Motor neuron (in vitro differentiated cells): ENCODE measurements at regions not wholly inside any gene's neighbourhood (a gene's known extent, or its start where the extent isn't known, plus 50 kb on each side); places are given as distances from the start of the nearest gene placed in this dataset.

Experiments used
- ATAC-seq, 8 experiments: fragments of 200-7000 bp; cut with Tn5 transposase; replicated peaks in 6 of 8; 2 replicates each; pipeline ENCODE4 v1.8.0; 2021; ENCODE audit warnings: mild to moderate bottlenecking in 8 of 8, moderate library complexity in 8 of 8
- H3K27ac ChIP-seq, 2 donors: fragments of 250-450 bp; sonication (Bioruptor Pico); 2 replicates each; pipeline ENCODE4 v1.9.0; 2021; ENCODE audit warnings: antibody characterized with exemption in 2 of 2, mild to moderate bottlenecking in 2 of 2, moderate library complexity in 1 of 2
- H3K4me1 ChIP-seq, 2 donors: fragments of 250-450 bp; sonication (Bioruptor Pico); replicated peaks in 1 of 2; 2 replicates each; pipeline ENCODE4 v1.6.1; 2021; ENCODE audit warnings: antibody characterized with exemption in 2 of 2, mild to moderate bottlenecking in 2 of 2, moderate library complexity in 1 of 2
- H3K4me3 ChIP-seq, 5 donors: fragments of 250-450 bp; sonication (Bioruptor Pico); 2 replicates each; pipeline ENCODE4 v1.9.0; 2021; ENCODE audit warnings: antibody characterized with exemption in 5 of 5, mild to moderate bottlenecking in 5 of 5, moderate library complexity in 4 of 5
- WGBS, 10 experiments: fragments of 450-650 bp; shearing (Covaris generic); methylation state at CpG; one replicate each; pipeline ENCODE4 v1.0.0; 2022; 5-methylcytosine and 5-hydroxymethylcytosine counted together
- in situ Hi-C, 9 experiments: fragments of 400-800 bp; cut with MboI; loops; one replicate each; pipeline ENCODE4 v1.15.0; 2021; ENCODE audit warnings: low sequenced_read_pairs in 9 of 9, low pct_unique_long_range_greater_than_20kb in 2 of 9; ENCODE audit not compliant: unreplicated experiment in 9 of 9

GRCh38 chr13:111969551-111970135 is 97.3 kb upstream of the SOX1 start:
- no peak for ATAC-seq
- Histone ChIP-seq H3K27ac (no peak overlapping the region), H3K4me3 (no peak overlapping the region), H3K4me1 (peaks cover 27 to 36% of the 10 kb centered on the region in 2 donors)
- in situ Hi-C loops, result no loop called here
- 17 to 100% (median 70%) methylated on average over 2 to 6 of the region's 9 CpGs; no CpG with 5 or more reads in 4 of the 10 experiments for WGBS, 10 experiments

GRCh38 chr13:111970494-111971141 is 96.3 kb upstream of the SOX1 start:
- H3K4me3 ChIP-seq, result no peak overlapping the region
- peak in 3 of 8 experiments; percentile 80 to 94 (median 88) for ATAC-seq
- in situ Hi-C loops, result no loop called here
- H3K4me1 ChIP-seq, result peaks cover 28 to 36% of the 10 kb centered on the region in 2 donors
- no peak overlapping the region for H3K27ac ChIP-seq
- 4 to 85% (median 40%) methylated on average over 1 to 14 of the region's 18 CpGs; no CpG with 5 or more reads in 1 of the 10 experiments for WGBS, 10 experiments

- no peak overlapping the region for H3K27ac ChIP-seq
- in situ Hi-C loops, result no loop called here
- peaks cover 42 to 44% of the 10 kb centered on the region in 2 donors for H3K4me1 ChIP-seq
- H3K4me3 ChIP-seq, result no peak overlapping the region
- WGBS, 10 experiments, result 12 to 70% (median 23%) methylated on average over 3 to 16 of the region's 25 CpGs; no CpG with 5 or more reads in 3 of the 10 experiments
- peak in 5 of 8 experiments; percentile 69 to 78 (median 69) for ATAC-seq
These were observed 94.8 kb upstream of the SOX1 start for GRCh38 chr13:111971891-111972780.

GRCh38 chr13:111973186-111973585 is 93.8 kb upstream of the SOX1 start:
- peak overlapping the region in 1 of 5 donors; percentile 13 for H3K4me3 ChIP-seq

GRCh38 chr13:111973605-111974340 is 93.2 kb upstream of the SOX1 start:
- H3K27ac ChIP-seq, result no peak overlapping the region
- ATAC-seq, result peak in 5 of 8 experiments; percentile 16 to 59 (median 55)
- WGBS, 10 experiments, result 0 to 35% (median 4%) methylated on average over 2 to 12 of the region's 16 CpGs; no CpG with 5 or more reads in 3 of the 10 experiments
- H3K4me3 ChIP-seq, result peak overlapping the region in 2 of 5 donors; percentile 9 to 13
- peaks cover 44 to 47% of the 10 kb centered on the region in 2 donors for H3K4me1 ChIP-seq
- in situ Hi-C loops, result no loop called here

More at GRCh38 chr13:111973186-111973585, 93.8 kb upstream of the SOX1 start:
- H3K27ac ChIP-seq, result no peak overlapping the region
- ATAC-seq, result peak in 2 of 8 experiments; percentile 18 to 29
- H3K4me1 ChIP-seq, result peaks cover 44 to 47% of the 10 kb centered on the region in 2 donors
- in situ Hi-C loops, result no loop called here
- WGBS, 10 experiments, result 0 to 21% (median 3%) methylated on average over 1 to 11 of the region's 15 CpGs; no CpG with 5 or more reads in 3 of the 10 experiments

- Histone ChIP-seq H3K4me1 (peaks cover 44 to 47% of the 10 kb centered on the region in 2 donors), H3K27ac (no peak overlapping the region), H3K4me3 (no peak overlapping the region)
- in situ Hi-C loops, result no loop called here
- WGBS, 10 experiments, result 47 to 79% (median 63%) methylated on average over 1 to 6 of the region's 13 CpGs; no CpG with 5 or more reads in 6 of the 10 experiments
- peak in 4 of 8 experiments; percentile 5 to 20 (median 12) for ATAC-seq
These were observed 92.7 kb upstream of the SOX1 start for GRCh38 chr13:111974341-111974640.

- peaks cover 44 to 47% of the 10 kb centered on the region in 2 donors for H3K4me1 ChIP-seq
- in situ Hi-C loops, result no loop called here
- no peak overlapping the region for H3K4me3 ChIP-seq
These were observed 91.1 kb upstream of the SOX1 start for GRCh38 chr13:111975539-111976473.

GRCh38 chr13:111976474-111977178 is 90.3 kb upstream of the SOX1 start:
- H3K4me1 ChIP-seq, result peaks cover 39 to 45% of the 10 kb centered on the region in 2 donors
- WGBS, 10 experiments, result 0 to 68% (median 43%) methylated on average over 1 to 4 of the region's 17 CpGs; no CpG with 5 or more reads in 4 of the 10 experiments
- peak overlapping the region in 1 of 2 donors; percentile 37 for H3K27ac ChIP-seq
- in situ Hi-C loops, result no loop called here
- ATAC-seq, result peak in 5 of 8 experiments; percentile 50 to 75 (median 70)
- no peak overlapping the region for H3K4me3 ChIP-seq

More at GRCh38 chr13:111975539-111976473, 91.1 kb upstream of the SOX1 start:
- peak in 4 of 8 experiments; percentile 9 to 23 (median 20) for ATAC-seq
- H3K27ac ChIP-seq, result peak overlapping the region in 1 of 2 donors; percentile 41
- WGBS, 10 experiments, result 40 to 100% (median 76%) methylated on average over 1 to 21 of the region's 49 CpGs; no CpG with 5 or more reads in 4 of the 10 experiments

GRCh38 chr13:111977179-111977506 is 89.8 kb upstream of the SOX1 start:
- peak overlapping the region in 1 of 2 donors; percentile 37 for H3K27ac ChIP-seq
- ATAC-seq, result peak in 1 of 8 experiments; percentile 32
- in situ Hi-C loops, result no loop called here
- H3K4me1 ChIP-seq, result peaks cover 38 to 40% of the 10 kb centered on the region in 2 donors
- 53 to 94% (median 83%) methylated on average over 2 to 13 of the region's 13 CpGs for WGBS, 10 experiments
- no peak overlapping the region for H3K4me3 ChIP-seq

- Histone ChIP-seq H3K4me3 (no peak overlapping the region), H3K4me1 (peaks cover 24 to 29% of the 10 kb centered on the region in 2 donors)
- in situ Hi-C loops, result no loop called here
These were observed 88.4 kb upstream of the SOX1 start for GRCh38 chr13:111978546-111978945.

More at GRCh38 chr13:111978546-111978945, 88.4 kb upstream of the SOX1 start:
- ATAC-seq, result no peak
- 0 to 100% (median 64%) methylated on average over 1 to 3 of the region's 4 CpGs; no CpG with 5 or more reads in 4 of the 10 experiments for WGBS, 10 experiments
- no peak overlapping the region for H3K27ac ChIP-seq
